Activated CD8-positive, alpha-beta memory T cell treated with anti-CD3 and anti-CD28 coated beads, Interleukin-2, amount 50 U/mL, for 24 hours (primary cell): ENCODE measurements at regions not wholly inside any gene's neighbourhood (a gene's known extent, or its start where the extent isn't known, plus 50 kb on each side); places are given as distances from the start of the nearest gene placed in this dataset.

Source experiments
- DNase-seq: peaks from one replicate; pipeline ENCODE4 v3.0.0-alpha.2; 2020; ENCODE audit errors: extremely low read depth

GRCh38 chr2:76579911-76580310 is 869.2 kb upstream of the GCFC2 start:
- no peak for DNase-seq

DNA sequence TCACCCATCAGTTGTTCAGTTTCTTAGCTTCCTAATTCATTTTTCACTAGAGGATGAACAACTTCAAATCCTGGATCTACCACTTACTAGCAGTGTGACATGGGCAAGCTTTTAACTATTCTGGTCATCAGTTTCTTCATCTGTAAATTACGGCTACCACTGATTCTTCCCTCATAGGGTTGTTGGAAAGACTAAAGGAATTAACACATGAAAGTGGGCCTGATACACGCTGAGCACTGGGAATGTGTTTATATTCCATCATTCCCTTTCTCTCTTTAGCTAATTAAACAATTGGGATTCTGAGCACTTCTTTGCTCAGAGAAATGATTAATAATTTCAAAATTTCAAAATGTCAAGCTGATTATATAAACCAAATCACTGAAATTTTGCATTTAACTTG is 862.3 kb upstream of the GCFC2 start:
- no peak for DNase-seq

- DNase-seq, result no peak
Observed at GRCh38 chr2:76569819-76570218, 859.1 kb upstream of the GCFC2 start.

GRCh38 chr2:76567478-76567877 is 856.8 kb upstream of the GCFC2 start:
- DNase-seq, result no peak

DNA sequence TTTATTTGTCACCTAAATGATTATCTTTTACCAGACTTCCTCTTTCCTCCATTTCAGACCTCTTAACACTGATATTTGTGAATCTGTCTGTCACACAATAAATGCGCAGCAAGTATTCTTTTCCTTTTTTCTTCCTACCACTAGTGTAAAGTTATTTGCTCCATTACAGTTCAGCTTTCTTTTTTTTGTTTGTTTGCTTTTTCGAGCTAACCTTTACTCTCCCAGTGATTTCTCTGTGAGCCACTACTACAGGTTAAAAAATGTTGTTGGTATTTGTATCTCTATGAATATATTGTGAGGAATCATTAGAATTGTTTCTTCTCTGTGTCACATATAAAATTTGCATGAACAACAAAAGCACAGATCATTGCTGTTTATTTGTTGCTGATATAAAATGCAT is 854.0 kb upstream of the GCFC2 start:
- DNase-seq, result no peak

DNA sequence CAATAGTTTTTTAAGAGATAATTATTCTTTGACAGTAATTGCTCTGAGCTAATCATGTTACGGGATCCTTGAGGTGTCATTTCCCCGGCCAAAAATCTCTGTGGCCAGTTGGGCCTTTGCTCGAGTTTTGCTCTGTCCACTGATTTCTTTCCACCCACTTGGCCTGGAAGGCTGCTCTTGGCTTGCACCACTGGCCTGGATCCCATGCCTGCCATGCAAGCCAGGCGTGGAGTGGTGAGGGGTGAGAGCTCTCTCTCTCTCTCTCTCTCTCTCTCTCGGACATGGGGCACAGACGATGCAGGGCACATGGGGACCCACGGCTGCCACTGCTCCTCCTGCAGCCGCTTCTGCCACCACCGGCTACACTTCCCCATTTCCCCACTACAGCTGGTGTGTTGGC is 853.0 kb upstream of the GCFC2 start:
- no peak for DNase-seq

DNA sequence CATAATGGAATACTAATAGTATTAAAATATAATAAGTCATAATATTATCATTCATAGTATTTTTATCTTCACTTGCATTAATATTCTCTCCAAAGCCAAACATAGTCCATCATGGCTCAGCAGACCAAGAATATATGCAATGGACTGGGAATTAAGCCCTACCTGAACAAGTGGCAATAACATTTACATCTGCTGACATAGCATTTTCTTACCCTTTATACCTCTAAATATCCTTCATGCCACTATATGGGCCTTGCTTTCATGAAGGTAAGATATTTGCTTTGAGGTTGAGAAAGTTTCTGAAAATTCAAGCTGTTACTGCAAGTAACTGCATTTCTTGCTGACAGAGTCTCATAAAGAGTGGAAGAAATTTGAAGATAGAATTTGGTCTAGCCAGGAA is 847.4 kb upstream of the GCFC2 start:
- no peak for DNase-seq

DNA sequence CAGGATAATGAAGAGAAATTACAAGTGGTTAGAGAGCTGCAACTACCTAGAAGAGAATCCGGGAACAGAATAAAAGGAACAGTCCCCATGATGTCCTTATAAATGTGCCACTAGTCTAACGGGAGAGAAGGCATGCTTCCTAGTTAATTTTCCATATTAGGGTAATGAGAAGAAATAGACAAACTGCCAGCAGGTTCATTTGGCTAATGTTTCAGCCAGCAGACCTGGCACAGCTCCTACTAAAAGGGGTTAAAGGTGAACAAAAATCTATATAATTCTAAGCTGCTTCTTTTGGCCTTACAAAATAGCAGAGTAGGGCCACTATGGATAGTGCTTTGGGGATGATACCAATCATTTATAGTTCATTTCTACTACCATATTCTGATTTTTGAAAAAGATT is 845.3 kb upstream of the GCFC2 start:
- no peak for DNase-seq

DNA sequence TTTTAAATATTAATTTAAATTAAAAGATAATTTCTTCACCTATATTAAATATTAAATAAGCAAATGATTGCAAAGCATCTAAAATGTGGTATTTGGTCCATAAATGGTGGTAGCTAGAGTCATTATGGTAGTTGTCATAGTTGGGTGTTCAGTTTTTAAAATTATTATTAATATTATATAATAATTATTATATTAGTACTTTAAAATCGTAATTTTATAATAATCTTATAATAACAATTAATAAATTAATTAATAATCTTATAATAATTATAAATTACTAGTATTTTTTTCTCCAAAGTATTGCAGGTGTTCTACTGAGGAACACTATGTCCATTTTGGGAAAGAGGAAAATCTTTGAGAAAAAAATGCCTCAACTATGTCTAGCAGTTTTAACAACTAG is 835.5 kb upstream of the GCFC2 start:
- no peak for DNase-seq

DNA sequence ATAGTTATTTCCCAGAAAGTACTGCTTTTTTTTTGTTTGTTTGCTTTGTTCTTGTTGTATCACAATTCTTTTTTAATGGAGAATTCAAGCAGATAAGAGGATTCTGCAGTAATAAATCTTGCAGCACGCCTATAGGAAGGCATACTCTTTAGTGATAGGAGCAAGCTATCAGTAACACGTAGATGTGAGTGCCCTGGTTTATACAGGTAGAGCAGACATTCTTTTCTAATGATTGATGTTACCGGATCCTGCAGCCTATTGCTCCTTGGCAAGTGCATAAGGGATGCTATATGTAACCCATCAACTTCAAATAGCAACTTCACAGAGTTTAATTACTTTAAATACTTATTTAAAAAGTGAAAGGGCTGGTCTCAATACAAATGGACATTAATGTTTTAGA is 834.2 kb upstream of the GCFC2 start:
- no peak for DNase-seq

GRCh38 chr2:76517574-76517909 is 806.8 kb upstream of the GCFC2 start:
- no peak for DNase-seq

DNA sequence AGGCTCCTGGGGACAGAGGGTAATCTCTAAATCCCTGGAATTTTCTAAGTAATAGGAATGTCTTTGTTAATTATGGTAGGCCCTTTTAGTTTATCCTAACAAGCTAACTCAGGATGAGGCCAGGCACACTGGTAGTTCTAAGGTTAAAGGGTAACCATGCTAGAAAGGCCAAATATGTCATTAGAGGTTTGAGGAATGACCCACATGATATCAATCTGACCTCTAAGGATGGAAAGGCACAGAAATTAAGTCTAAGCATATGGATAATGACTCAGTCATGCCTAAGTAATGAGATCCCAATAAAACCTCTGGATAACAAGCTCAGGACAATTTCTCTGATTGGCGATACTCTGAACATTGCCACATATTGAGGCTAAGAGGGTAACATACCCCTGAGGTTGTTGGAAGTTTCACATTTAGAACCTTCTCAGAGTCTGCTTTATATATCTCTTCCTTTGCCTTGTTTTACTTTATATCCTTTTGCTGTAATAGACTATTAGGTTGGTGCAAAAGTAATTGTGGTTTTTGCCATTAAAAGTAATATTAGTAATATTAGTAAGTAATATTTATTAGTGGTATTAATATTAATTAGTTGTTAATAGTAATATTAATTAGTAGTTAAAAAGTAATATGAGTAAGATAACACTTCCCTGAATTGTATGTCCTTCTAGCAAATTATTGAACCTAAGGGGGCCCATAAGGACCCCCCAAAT is 806.3 kb upstream of the GCFC2 start:
- DNase-seq, result no peak

DNA sequence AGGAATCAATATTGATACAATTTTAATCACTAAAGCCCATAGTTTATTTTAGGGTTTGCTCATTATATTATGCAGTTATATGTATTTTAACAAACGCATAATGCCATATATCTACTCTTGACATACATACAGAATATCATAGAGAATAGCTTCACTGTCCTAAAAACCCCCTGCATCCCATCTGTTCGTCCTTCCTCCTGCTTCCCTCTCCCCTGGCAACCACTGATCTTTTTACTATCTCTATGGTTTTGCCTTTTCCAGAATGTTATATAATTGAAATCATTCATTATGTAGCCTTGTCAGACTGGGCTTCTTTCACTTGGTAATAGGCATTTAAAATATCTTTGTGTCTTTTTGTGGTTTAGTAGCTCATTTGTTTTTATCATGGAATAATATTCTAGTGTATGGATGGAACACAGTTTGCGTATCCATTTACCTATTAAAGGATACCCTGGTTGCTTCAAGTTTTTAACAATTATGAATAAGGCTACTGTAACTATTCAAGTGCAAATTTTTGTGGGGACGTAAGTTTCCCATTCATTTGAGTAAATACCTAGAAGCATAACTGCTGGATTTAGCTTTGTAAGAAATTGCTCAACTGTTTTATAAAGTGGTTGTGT is 801.6 kb upstream of the GCFC2 start:
- no peak for DNase-seq

- DNase-seq, result no peak
Observed at GRCh38 chr2:76506538-76506937, 795.8 kb upstream of the GCFC2 start.

- no peak for DNase-seq
Observed at GRCh38 chr2:76501641-76502040, 790.9 kb upstream of the GCFC2 start.

GRCh38 chr2:76498360-76498759 is 787.6 kb upstream of the GCFC2 start:
- DNase-seq, result no peak

- DNase-seq, result no peak
Observed at GRCh38 chr2:76491503-76491902, 780.8 kb upstream of the GCFC2 start.

- no peak for DNase-seq
Observed at GRCh38 chr2:76478266-76479035, 767.7 kb upstream of the GCFC2 start.

- no peak for DNase-seq
Observed at GRCh38 chr2:76472946-76473345, 762.2 kb upstream of the GCFC2 start.

DNA sequence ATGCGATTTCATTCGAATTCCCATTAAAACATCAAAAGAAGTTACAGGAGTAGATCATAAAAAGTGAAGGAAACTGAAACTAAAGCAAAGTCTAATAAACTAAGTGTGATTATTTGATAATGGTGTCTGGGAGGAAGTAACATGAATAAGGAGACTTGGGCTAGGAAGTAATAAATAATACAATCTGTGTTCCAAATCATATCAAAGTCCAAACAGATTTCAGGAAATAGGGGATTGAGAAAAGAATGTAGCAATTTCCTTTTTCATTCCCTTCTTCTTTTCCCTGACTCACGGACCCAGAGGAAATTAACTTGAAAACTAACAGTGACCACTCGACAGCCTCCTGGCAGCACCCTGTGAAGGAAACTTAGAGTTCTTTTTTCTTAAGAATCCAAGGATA is 758.4 kb upstream of the GCFC2 start:
- DNase-seq, result no peak

GRCh38 chr2:76467326-76467725 is 756.6 kb upstream of the GCFC2 start:
- no peak for DNase-seq

DNA sequence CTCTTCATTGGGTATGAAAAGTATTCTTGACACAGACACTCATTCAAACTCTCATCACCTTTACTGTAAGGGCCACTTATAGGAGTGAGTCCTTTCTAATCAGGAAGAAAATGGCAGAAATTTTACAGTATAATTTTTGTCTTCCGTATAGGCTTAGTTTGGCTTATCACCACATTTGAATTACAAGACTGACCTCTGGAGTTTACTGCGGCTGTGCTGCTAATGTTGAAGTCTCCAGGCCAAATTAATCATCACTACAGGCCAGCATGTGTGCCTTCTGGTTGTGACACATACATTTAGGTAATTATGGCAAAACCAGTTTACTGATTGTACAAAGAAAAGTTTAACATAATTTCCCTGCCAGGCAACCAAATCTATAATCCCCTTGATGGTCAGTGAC is 753.6 kb upstream of the GCFC2 start:
- no peak for DNase-seq

GRCh38 chr2:76461431-76461830 is 750.7 kb upstream of the GCFC2 start:
- no peak for DNase-seq
